ENCODE measurements at regions not wholly inside any gene's neighbourhood (a gene's known extent, or its start where the extent isn't known, plus 50 kb on each side); places are given as distances from the start of the nearest gene placed in this dataset.

- TF ChIP-seq, protein P1, sequence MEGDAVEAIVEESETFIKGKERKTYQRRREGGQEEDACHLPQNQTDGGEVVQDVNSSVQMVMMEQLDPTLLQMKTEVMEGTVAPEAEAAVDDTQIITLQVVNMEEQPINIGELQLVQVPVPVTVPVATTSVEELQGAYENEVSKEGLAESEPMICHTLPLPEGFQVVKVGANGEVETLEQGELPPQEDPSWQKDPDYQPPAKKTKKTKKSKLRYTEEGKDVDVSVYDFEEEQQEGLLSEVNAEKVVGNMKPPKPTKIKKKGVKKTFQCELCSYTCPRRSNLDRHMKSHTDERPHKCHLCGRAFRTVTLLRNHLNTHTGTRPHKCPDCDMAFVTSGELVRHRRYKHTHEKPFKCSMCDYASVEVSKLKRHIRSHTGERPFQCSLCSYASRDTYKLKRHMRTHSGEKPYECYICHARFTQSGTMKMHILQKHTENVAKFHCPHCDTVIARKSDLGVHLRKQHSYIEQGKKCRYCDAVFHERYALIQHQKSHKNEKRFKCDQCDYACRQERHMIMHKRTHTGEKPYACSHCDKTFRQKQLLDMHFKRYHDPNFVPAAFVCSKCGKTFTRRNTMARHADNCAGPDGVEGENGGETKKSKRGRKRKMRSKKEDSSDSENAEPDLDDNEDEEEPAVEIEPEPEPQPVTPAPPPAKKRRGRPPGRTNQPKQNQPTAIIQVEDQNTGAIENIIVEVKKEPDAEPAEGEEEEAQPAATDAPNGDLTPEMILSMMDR (IDR thresholded peaks at IDR 0.05), result no peak
- peak; percentile 68 for DNase-seq
- Mint-ChIP-seq H3K27me3 (ENCODE audit: insufficient read depth) (peaks cover 7% of the 10 kb centered on the region; the same call in 1 of the 2 replicates), H3K27ac (no peak overlapping the region), H3K4me1 (ENCODE audit: low read depth) (peaks cover 37% of the 10 kb centered on the region), H3K9me3 (no peaks in the 10 kb centered on the region), H3K36me3 (ENCODE audit: low read depth) (no peaks in the 10 kb centered on the region), H3K4me3 (no peak overlapping the region)
Observed at GRCh38 chr13:76512721-76513145, 373.5 kb downstream of the KCTD12 start.

GRCh38 chr13:76505437-76505836, 380.8 kb downstream of the KCTD12 start:
- Mint-ChIP-seq H3K27ac (no peak overlapping the region), H3K4me3 (no peak overlapping the region), H3K4me1 (ENCODE audit: low read depth) (no peaks in the 10 kb centered on the region), H3K36me3 (ENCODE audit: low read depth) (no peaks in the 10 kb centered on the region), H3K9me3 (no peaks in the 10 kb centered on the region), H3K27me3 (ENCODE audit: insufficient read depth) (peaks cover 10% of the 10 kb centered on the region)
- no peak for DNase-seq
- TF ChIP-seq, protein P1 (IDR thresholded peaks at IDR 0.05), result no peak

GRCh38 chr13:76503766-76504165, 382.4 kb downstream of the KCTD12 start:
- Mint-ChIP-seq H3K36me3 (ENCODE audit: low read depth) (no peaks in the 10 kb centered on the region), H3K4me1 (ENCODE audit: low read depth) (no peaks in the 10 kb centered on the region), H3K27ac (no peak overlapping the region), H3K27me3 (ENCODE audit: insufficient read depth) (peaks cover 10% of the 10 kb centered on the region), H3K4me3 (no peak overlapping the region), H3K9me3 (no peaks in the 10 kb centered on the region)
- TF ChIP-seq, protein P1 (IDR thresholded peaks at IDR 0.05), result no peak
- DNase-seq, result no peak

DNA sequence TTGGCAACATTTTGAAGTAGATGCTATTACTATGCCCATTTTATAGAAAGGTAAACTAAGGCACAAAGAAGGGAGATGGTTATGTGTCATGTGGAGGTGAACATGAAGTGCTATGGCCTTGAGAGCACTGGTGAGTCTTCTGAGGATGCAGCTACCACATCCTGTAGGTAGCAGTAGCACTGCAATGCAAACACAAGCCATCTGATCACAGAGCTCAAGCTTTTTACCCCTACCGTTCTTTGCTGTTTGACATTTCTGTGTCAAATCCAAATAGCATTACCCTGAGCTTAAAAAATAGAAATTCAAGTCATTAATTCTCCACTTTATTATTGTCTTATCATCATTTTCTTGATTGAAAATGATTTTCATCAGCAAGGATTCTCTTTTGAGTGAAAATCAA, 382.9 kb downstream of the KCTD12 start:
- Mint-ChIP-seq H3K27me3 (ENCODE audit: insufficient read depth) (peaks cover 10% of the 10 kb centered on the region), H3K4me3 (no peak overlapping the region), H3K36me3 (ENCODE audit: low read depth) (no peaks in the 10 kb centered on the region), H3K9me3 (no peaks in the 10 kb centered on the region), H3K27ac (no peak overlapping the region), H3K4me1 (ENCODE audit: low read depth) (no peaks in the 10 kb centered on the region)
- TF ChIP-seq, protein P1 (IDR thresholded peaks at IDR 0.05), result no peak
- DNase-seq, result no peak

- Mint-ChIP-seq H3K9me3 (no peaks in the 10 kb centered on the region), H3K27me3 (ENCODE audit: insufficient read depth) (peaks cover 15% of the 10 kb centered on the region), H3K27ac (no peak overlapping the region), H3K4me1 (ENCODE audit: low read depth) (no peaks in the 10 kb centered on the region), H3K4me3 (no peak overlapping the region), H3K36me3 (ENCODE audit: low read depth) (no peaks in the 10 kb centered on the region)
- DNase-seq, result no peak
- TF ChIP-seq, protein P1 (IDR thresholded peaks at IDR 0.05), result no peak
Observed at GRCh38 chr13:76500894-76501293, 385.3 kb downstream of the KCTD12 start.

GRCh38 chr13:76499891-76500290, 386.3 kb downstream of the KCTD12 start:
- TF ChIP-seq, protein P1 (IDR thresholded peaks at IDR 0.05), result no peak
- Mint-ChIP-seq H3K4me3 (no peak overlapping the region), H3K27me3 (ENCODE audit: insufficient read depth) (peaks cover 9% of the 10 kb centered on the region), H3K36me3 (ENCODE audit: low read depth) (no peaks in the 10 kb centered on the region), H3K9me3 (no peaks in the 10 kb centered on the region), H3K27ac (no peak overlapping the region), H3K4me1 (ENCODE audit: low read depth) (no peaks in the 10 kb centered on the region)
- no peak for DNase-seq
